ENCODE measurements at regions not wholly inside any gene's neighbourhood (a gene's known extent, or its start where the extent isn't known, plus 50 kb on each side); places are given as distances from the start of the nearest gene placed in this dataset.

- 85% methylated on average over 1 of the region's 2 CpGs for WGBS (ENCODE audit: insufficient coverage)
- H3K27ac ChIP-seq (ENCODE audit: insufficient read depth in 1 of 2, low read depth in 1 of 2, low read length in 2 of 2, poor library complexity in 1 of 2, severe bottlenecking in 2 of 2): no peak overlapping the region
- H3K36me3 ChIP-seq (ENCODE audit: control insufficient read depth in 4 of 4, insufficient read depth in 4 of 4, low read length in 3 of 4): no peaks in the 10 kb centered on the region
- DNase-seq: no peak
- H3K4me3 ChIP-seq (ENCODE audit: control insufficient read depth in 1 of 7, extremely low read depth in 1 of 7, insufficient read depth in 4 of 7, low read depth in 2 of 7, low read length in 6 of 7): no peak overlapping the region
- no peaks in the 10 kb centered on the region for H3K4me1 ChIP-seq (ENCODE audit: control extremely low read depth in 1 of 4, control insufficient read depth in 4 of 4, insufficient read depth in 4 of 4, low read length in 3 of 4)
- H3K27me3 ChIP-seq (replicated peaks in 2 of 5; ENCODE audit: control insufficient read depth in 4 of 5, insufficient read depth in 5 of 5, low read length in 4 of 5): no peaks in the 10 kb centered on the region
- H3K9me3 ChIP-seq (ENCODE audit: control extremely low read depth in 1 of 5, control insufficient read depth in 4 of 5, insufficient read depth in 2 of 5, low read depth in 1 of 5, low read length in 4 of 5): no peaks in the 10 kb centered on the region
- CTCF ChIA-PET: no interaction called here
- POLR2A ChIA-PET: no interaction called here
Measured at GRCh38 chr21:23247334-23247733, 2249.1 kb downstream of the NCAM2 start.

GRCh38 chr21:23245255-23245654 lies 2247.0 kb downstream of the NCAM2 start:
- Histone ChIP-seq H3K36me3 (ENCODE audit: control insufficient read depth in 4 of 4, insufficient read depth in 4 of 4, low read length in 3 of 4) (no peaks in the 10 kb centered on the region), H3K4me1 (ENCODE audit: control extremely low read depth in 1 of 4, control insufficient read depth in 4 of 4, insufficient read depth in 4 of 4, low read length in 3 of 4) (no peaks in the 10 kb centered on the region), H3K9me3 (ENCODE audit: control extremely low read depth in 1 of 5, control insufficient read depth in 4 of 5, insufficient read depth in 2 of 5, low read depth in 1 of 5, low read length in 4 of 5) (no peaks in the 10 kb centered on the region), H3K27me3 (replicated peaks in 2 of 5; ENCODE audit: control insufficient read depth in 4 of 5, insufficient read depth in 5 of 5, low read length in 4 of 5) (no peaks in the 10 kb centered on the region), H3K4me3 (ENCODE audit: control insufficient read depth in 1 of 7, extremely low read depth in 1 of 7, insufficient read depth in 4 of 7, low read depth in 2 of 7, low read length in 6 of 7) (no peak overlapping the region), H3K27ac (ENCODE audit: insufficient read depth in 1 of 2, low read depth in 1 of 2, low read length in 2 of 2, poor library complexity in 1 of 2, severe bottlenecking in 2 of 2) (no peak overlapping the region)
- ChIA-PET CTCF (no interaction called here), POLR2A (no interaction called here)
- DNase-seq: no peak
- no CpG with 5 or more reads among the region's 2 CpGs for WGBS (ENCODE audit: insufficient coverage)

GRCh38 chr21:23223882-23224281 lies 2225.7 kb downstream of the NCAM2 start:
- Histone ChIP-seq H3K4me3 (ENCODE audit: control insufficient read depth in 1 of 7, extremely low read depth in 1 of 7, insufficient read depth in 4 of 7, low read depth in 2 of 7, low read length in 6 of 7) (no peak overlapping the region), H3K36me3 (ENCODE audit: control insufficient read depth in 4 of 4, insufficient read depth in 4 of 4, low read length in 3 of 4) (no peaks in the 10 kb centered on the region), H3K27me3 (replicated peaks in 2 of 5; ENCODE audit: control insufficient read depth in 4 of 5, insufficient read depth in 5 of 5, low read length in 4 of 5) (no peaks in the 10 kb centered on the region), H3K27ac (ENCODE audit: insufficient read depth in 1 of 2, low read depth in 1 of 2, low read length in 2 of 2, poor library complexity in 1 of 2, severe bottlenecking in 2 of 2) (no peak overlapping the region), H3K4me1 (ENCODE audit: control extremely low read depth in 1 of 4, control insufficient read depth in 4 of 4, insufficient read depth in 4 of 4, low read length in 3 of 4) (no peaks in the 10 kb centered on the region), H3K9me3 (ENCODE audit: control extremely low read depth in 1 of 5, control insufficient read depth in 4 of 5, insufficient read depth in 2 of 5, low read depth in 1 of 5, low read length in 4 of 5) (no peaks in the 10 kb centered on the region)
- 100% methylated on average over 1 of the region's 2 CpGs for WGBS (ENCODE audit: insufficient coverage)
- ChIA-PET CTCF (no interaction called here), POLR2A (no interaction called here)
- DNase-seq: no peak

GRCh38 chr21:23218667-23219066 lies 2220.5 kb downstream of the NCAM2 start:
- Histone ChIP-seq H3K4me1 (ENCODE audit: control extremely low read depth in 1 of 4, control insufficient read depth in 4 of 4, insufficient read depth in 4 of 4, low read length in 3 of 4) (no peaks in the 10 kb centered on the region), H3K27me3 (replicated peaks in 2 of 5; ENCODE audit: control insufficient read depth in 4 of 5, insufficient read depth in 5 of 5, low read length in 4 of 5) (no peaks in the 10 kb centered on the region), H3K27ac (ENCODE audit: insufficient read depth in 1 of 2, low read depth in 1 of 2, low read length in 2 of 2, poor library complexity in 1 of 2, severe bottlenecking in 2 of 2) (no peak overlapping the region), H3K36me3 (ENCODE audit: control insufficient read depth in 4 of 4, insufficient read depth in 4 of 4, low read length in 3 of 4) (no peaks in the 10 kb centered on the region), H3K9me3 (ENCODE audit: control extremely low read depth in 1 of 5, control insufficient read depth in 4 of 5, insufficient read depth in 2 of 5, low read depth in 1 of 5, low read length in 4 of 5) (no peaks in the 10 kb centered on the region), H3K4me3 (ENCODE audit: control insufficient read depth in 1 of 7, extremely low read depth in 1 of 7, insufficient read depth in 4 of 7, low read depth in 2 of 7, low read length in 6 of 7) (no peak overlapping the region)
- WGBS (ENCODE audit: insufficient coverage): no CpG with 5 or more reads among the region's 1 CpG
- DNase-seq: no peak
- POLR2A ChIA-PET: no interaction called here
- CTCF ChIA-PET: no interaction called here

- H3K27ac ChIP-seq (ENCODE audit: insufficient read depth in 1 of 2, low read depth in 1 of 2, low read length in 2 of 2, poor library complexity in 1 of 2, severe bottlenecking in 2 of 2): no peak overlapping the region
- ChIA-PET CTCF (no interaction called here), POLR2A (no interaction called here)
- H3K36me3 ChIP-seq (ENCODE audit: control insufficient read depth in 4 of 4, insufficient read depth in 4 of 4, low read length in 3 of 4): no peaks in the 10 kb centered on the region
- no peak for DNase-seq
- no CpG with 5 or more reads among the region's 1 CpG for WGBS (ENCODE audit: insufficient coverage)
- no peak overlapping the region for H3K4me3 ChIP-seq (ENCODE audit: control insufficient read depth in 1 of 7, extremely low read depth in 1 of 7, insufficient read depth in 4 of 7, low read depth in 2 of 7, low read length in 6 of 7)
- H3K27me3 ChIP-seq (replicated peaks in 2 of 5; ENCODE audit: control insufficient read depth in 4 of 5, insufficient read depth in 5 of 5, low read length in 4 of 5): no peaks in the 10 kb centered on the region
- peaks cover 0 to 7% (median 5%) of the 10 kb centered on the region in 5 experiments for H3K9me3 ChIP-seq (ENCODE audit: control extremely low read depth in 1 of 5, control insufficient read depth in 4 of 5, insufficient read depth in 2 of 5, low read depth in 1 of 5, low read length in 4 of 5)
- no peaks in the 10 kb centered on the region for H3K4me1 ChIP-seq (ENCODE audit: control extremely low read depth in 1 of 4, control insufficient read depth in 4 of 4, insufficient read depth in 4 of 4, low read length in 3 of 4)
Measured at GRCh38 chr21:23217597-23217996, 2219.4 kb downstream of the NCAM2 start.

GRCh38 chr21:23215261-23215660 lies 2217.1 kb downstream of the NCAM2 start:
- Histone ChIP-seq H3K27ac (ENCODE audit: insufficient read depth in 1 of 2, low read depth in 1 of 2, low read length in 2 of 2, poor library complexity in 1 of 2, severe bottlenecking in 2 of 2) (no peak overlapping the region), H3K27me3 (replicated peaks in 2 of 5; ENCODE audit: control insufficient read depth in 4 of 5, insufficient read depth in 5 of 5, low read length in 4 of 5) (no peaks in the 10 kb centered on the region), H3K4me3 (ENCODE audit: control insufficient read depth in 1 of 7, extremely low read depth in 1 of 7, insufficient read depth in 4 of 7, low read depth in 2 of 7, low read length in 6 of 7) (no peak overlapping the region), H3K9me3 (ENCODE audit: control extremely low read depth in 1 of 5, control insufficient read depth in 4 of 5, insufficient read depth in 2 of 5, low read depth in 1 of 5, low read length in 4 of 5) (peaks cover 0 to 7% (median 5%) of the 10 kb centered on the region in 5 experiments), H3K36me3 (ENCODE audit: control insufficient read depth in 4 of 4, insufficient read depth in 4 of 4, low read length in 3 of 4) (no peaks in the 10 kb centered on the region), H3K4me1 (ENCODE audit: control extremely low read depth in 1 of 4, control insufficient read depth in 4 of 4, insufficient read depth in 4 of 4, low read length in 3 of 4) (no peaks in the 10 kb centered on the region)
- no peak for DNase-seq
- ChIA-PET CTCF (no interaction called here), POLR2A (no interaction called here)
- WGBS (ENCODE audit: insufficient coverage): no CpG with 5 or more reads among the region's 1 CpG
